ENCODE measurements at regions not wholly inside any gene's neighbourhood (a gene's known extent, or its start where the extent isn't known, plus 50 kb on each side); places are given as distances from the start of the nearest gene placed in this dataset.

- TF ChIP-seq POLR2A (IDR thresholded peaks at IDR 0.05): no peak
- TF ChIP-seq, protein P1, sequence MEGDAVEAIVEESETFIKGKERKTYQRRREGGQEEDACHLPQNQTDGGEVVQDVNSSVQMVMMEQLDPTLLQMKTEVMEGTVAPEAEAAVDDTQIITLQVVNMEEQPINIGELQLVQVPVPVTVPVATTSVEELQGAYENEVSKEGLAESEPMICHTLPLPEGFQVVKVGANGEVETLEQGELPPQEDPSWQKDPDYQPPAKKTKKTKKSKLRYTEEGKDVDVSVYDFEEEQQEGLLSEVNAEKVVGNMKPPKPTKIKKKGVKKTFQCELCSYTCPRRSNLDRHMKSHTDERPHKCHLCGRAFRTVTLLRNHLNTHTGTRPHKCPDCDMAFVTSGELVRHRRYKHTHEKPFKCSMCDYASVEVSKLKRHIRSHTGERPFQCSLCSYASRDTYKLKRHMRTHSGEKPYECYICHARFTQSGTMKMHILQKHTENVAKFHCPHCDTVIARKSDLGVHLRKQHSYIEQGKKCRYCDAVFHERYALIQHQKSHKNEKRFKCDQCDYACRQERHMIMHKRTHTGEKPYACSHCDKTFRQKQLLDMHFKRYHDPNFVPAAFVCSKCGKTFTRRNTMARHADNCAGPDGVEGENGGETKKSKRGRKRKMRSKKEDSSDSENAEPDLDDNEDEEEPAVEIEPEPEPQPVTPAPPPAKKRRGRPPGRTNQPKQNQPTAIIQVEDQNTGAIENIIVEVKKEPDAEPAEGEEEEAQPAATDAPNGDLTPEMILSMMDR (IDR thresholded peaks at IDR 0.05): no peak
Measured at GRCh38 chr13:53324656-53325055, 296.0 kb downstream of the OLFM4 start.
